CD4-positive, CD25-positive, alpha-beta regulatory T cell (primary cell): ENCODE measurements at regions not wholly inside any gene's neighbourhood (a gene's known extent, or its start where the extent isn't known, plus 50 kb on each side); places are given as distances from the start of the nearest gene placed in this dataset.
"Not testable (repeated sequence)": the region's sequence is repeated elsewhere in the genome, so short reads cannot be mapped to it uniquely, and the experiment has no call there.

Experiments
- ATAC-seq, 2 donors: fragments of 150-1000 bp; cut with Tn5 transposase; one replicate each; pipeline ENCODE4 v1.10.0; 2021; ENCODE audit warnings: low read depth in 2 of 2, moderate number of reproducible peaks in 2 of 2, moderate library complexity in 1 of 2
- DNase-seq, 3 donors: peaks; one replicate each; pipeline versions ENCODE4 v3.0.0 to v3.0.0-alpha.2; 2012 to 2022; ENCODE audit warnings: mixed read lengths in 1 of 3
- H3K27ac ChIP-seq: one replicate; pipeline ENCODE4 v1.7.0; 2013; ENCODE audit warnings: mild to moderate bottlenecking, low read length; ENCODE audit not compliant: insufficient read depth, poor library complexity, severe bottlenecking
- H3K27me3 ChIP-seq: one replicate; pipeline ENCODE4 v1.7.0; 2013; ENCODE audit warnings: low read length; ENCODE audit not compliant: control insufficient read depth, insufficient read depth
- H3K36me3 ChIP-seq: one replicate; pipeline ENCODE4 v1.7.0; 2013; ENCODE audit warnings: mild to moderate bottlenecking, low read length, moderate library complexity; ENCODE audit not compliant: control insufficient read depth, insufficient read depth
- H3K4me1 ChIP-seq: 2 replicates; pipeline ENCODE4 v1.7.0; 2013; ENCODE audit warnings: mild to moderate bottlenecking, low read length; ENCODE audit not compliant: insufficient read depth, control insufficient read depth, poor library complexity, severe bottlenecking
- H3K4me3 ChIP-seq: one replicate; pipeline ENCODE4 v1.7.0; 2013; ENCODE audit warnings: low read depth, mild to moderate bottlenecking, low read length, moderate library complexity
- H3K9me3 ChIP-seq, 2 experiments: 1 replicate in 1 of 2; 2 replicates in 1 of 2; pipeline ENCODE4 v1.7.0; 2013; ENCODE audit warnings: low read length in 2 of 2, mild to moderate bottlenecking in 1 of 2, moderate library complexity in 1 of 2; ENCODE audit not compliant: control insufficient read depth in 2 of 2
- H3K27ac Mint-ChIP-seq, 3 donors: one replicate each; pipeline ENCODE4 v1.8.0; 2020 to 2022; ENCODE audit warnings: mild to moderate bottlenecking in 3 of 3, mixed read lengths in 3 of 3, moderate library complexity in 2 of 3
- H3K27me3 Mint-ChIP-seq: one replicate; pipeline ENCODE4 v1.8.0; 2022; ENCODE audit warnings: mild to moderate bottlenecking, mixed read lengths
- H3K36me3 Mint-ChIP-seq: one replicate; pipeline ENCODE4 v1.8.0; 2020; ENCODE audit warnings: mixed read lengths
- H3K4me1 Mint-ChIP-seq, 4 donors: one replicate each; pipeline ENCODE4 v1.8.0; 2020 to 2022; ENCODE audit warnings: mixed read lengths in 4 of 4, mild to moderate bottlenecking in 1 of 4
- H3K4me3 Mint-ChIP-seq, 4 donors: one replicate each; pipeline ENCODE4 v1.8.0; 2020 to 2022; ENCODE audit warnings: mild to moderate bottlenecking in 4 of 4, mixed read lengths in 4 of 4, moderate library complexity in 3 of 4
- H3K9me3 Mint-ChIP-seq, 7 donors: one replicate each; pipeline ENCODE4 v1.8.0; 2020 to 2022; ENCODE audit warnings: mixed read lengths in 7 of 7, mild to moderate bottlenecking in 3 of 7, moderate library complexity in 2 of 7

GRCh38 chrY:22113990-22114389, 68.7 kb downstream of the RBMY1F start:
- not testable (repeated sequence) for DNase-seq, H3K9me3 Mint-ChIP-seq, H3K27me3 Mint-ChIP-seq, H3K4me3 ChIP-seq, H3K4me1 Mint-ChIP-seq, H3K4me3 Mint-ChIP-seq, H3K4me1 ChIP-seq, H3K27ac ChIP-seq, ATAC-seq, H3K36me3 ChIP-seq, H3K27ac Mint-ChIP-seq, H3K36me3 Mint-ChIP-seq, H3K9me3 ChIP-seq, H3K27me3 ChIP-seq

- H3K9me3 ChIP-seq, H3K27ac ChIP-seq, H3K4me3 ChIP-seq, H3K4me1 ChIP-seq, H3K36me3 Mint-ChIP-seq, H3K4me1 Mint-ChIP-seq, H3K4me3 Mint-ChIP-seq, H3K27me3 Mint-ChIP-seq, H3K27ac Mint-ChIP-seq, H3K27me3 ChIP-seq, ATAC-seq, H3K36me3 ChIP-seq, H3K9me3 Mint-ChIP-seq, DNase-seq: not testable (repeated sequence)
Observed at GRCh38 chrY:22108165-22108564, 74.6 kb downstream of the RBMY1F start.

GRCh38 chrY:22101547-22101946, 81.2 kb downstream of the RBMY1F start:
- H3K36me3 ChIP-seq, H3K27me3 Mint-ChIP-seq, H3K27ac Mint-ChIP-seq, H3K4me1 ChIP-seq, H3K36me3 Mint-ChIP-seq, DNase-seq, ATAC-seq, H3K27ac ChIP-seq, H3K27me3 ChIP-seq, H3K4me3 Mint-ChIP-seq, H3K9me3 Mint-ChIP-seq, H3K9me3 ChIP-seq, H3K4me3 ChIP-seq, H3K4me1 Mint-ChIP-seq: not testable (repeated sequence)

GRCh38 chrY:22097310-22097709, 85.4 kb downstream of the RBMY1F start:
- H3K27ac Mint-ChIP-seq, H3K27me3 Mint-ChIP-seq, DNase-seq, H3K27ac ChIP-seq, H3K36me3 ChIP-seq, H3K36me3 Mint-ChIP-seq, H3K4me1 Mint-ChIP-seq, H3K9me3 ChIP-seq, ATAC-seq, H3K9me3 Mint-ChIP-seq, H3K4me3 ChIP-seq, H3K4me3 Mint-ChIP-seq, H3K27me3 ChIP-seq, H3K4me1 ChIP-seq: not testable (repeated sequence)

GRCh38 chrY:22085975-22086645, 96.6 kb downstream of the RBMY1F start:
- not testable (repeated sequence) for H3K27ac ChIP-seq, H3K27me3 ChIP-seq, H3K4me3 ChIP-seq, H3K27me3 Mint-ChIP-seq, H3K4me1 ChIP-seq, H3K9me3 ChIP-seq, H3K36me3 ChIP-seq, DNase-seq, H3K27ac Mint-ChIP-seq, H3K4me1 Mint-ChIP-seq, H3K9me3 Mint-ChIP-seq, H3K4me3 Mint-ChIP-seq, H3K36me3 Mint-ChIP-seq
- ATAC-seq: peak; percentile 28 to 91

- ATAC-seq, H3K36me3 ChIP-seq, DNase-seq, H3K4me3 Mint-ChIP-seq, H3K27ac Mint-ChIP-seq, H3K4me3 ChIP-seq, H3K27me3 Mint-ChIP-seq, H3K4me1 Mint-ChIP-seq, H3K27ac ChIP-seq, H3K36me3 Mint-ChIP-seq, H3K9me3 Mint-ChIP-seq, H3K9me3 ChIP-seq, H3K4me1 ChIP-seq, H3K27me3 ChIP-seq: not testable (repeated sequence)
Observed at GRCh38 chrY:22072270-22072669, 110.5 kb downstream of the RBMY1F start.

GRCh38 chrY:22060149-22060548, 122.6 kb downstream of the RBMY1F start:
- not testable (repeated sequence) for H3K4me1 ChIP-seq, H3K9me3 ChIP-seq, H3K27ac ChIP-seq, H3K4me3 Mint-ChIP-seq, H3K27me3 ChIP-seq, H3K36me3 ChIP-seq, H3K9me3 Mint-ChIP-seq, DNase-seq, ATAC-seq, H3K27ac Mint-ChIP-seq, H3K4me1 Mint-ChIP-seq, H3K4me3 ChIP-seq, H3K36me3 Mint-ChIP-seq, H3K27me3 Mint-ChIP-seq

- not testable (repeated sequence) for H3K4me3 Mint-ChIP-seq, H3K27ac ChIP-seq, DNase-seq, H3K36me3 ChIP-seq, H3K4me3 ChIP-seq, H3K27me3 ChIP-seq, H3K27me3 Mint-ChIP-seq, H3K9me3 ChIP-seq, ATAC-seq, H3K9me3 Mint-ChIP-seq, H3K36me3 Mint-ChIP-seq, H3K27ac Mint-ChIP-seq, H3K4me1 ChIP-seq, H3K4me1 Mint-ChIP-seq
Observed at GRCh38 chrY:22013010-22013409, 95.2 kb upstream of the RBMY1E start.
